Omental fat pad (tissue), 3 donors: ENCODE measurements at regions not wholly inside any gene's neighbourhood (a gene's known extent, or its start where the extent isn't known, plus 50 kb on each side); places are given as distances from the start of the nearest gene placed in this dataset.
"Not testable (repeated sequence)": the region's sequence is repeated elsewhere in the genome, so short reads cannot be mapped to it uniquely, and the experiment has no call there.

Source experiments
- ATAC-seq: fragments of 150-250 bp; one replicate; pipeline ENCODE4 v1.9.1; 2016; ENCODE audit warnings: mild to moderate bottlenecking, moderate library complexity; ENCODE audit not compliant: low FRiP score
- DNase-seq: peaks from one replicate; pipeline ENCODE4 v3.0.0-alpha.2; 2019; ENCODE audit warnings: low spot score
- TF ChIP-seq, protein P1 (sequence below), 3 donors: fragments of 450-650 bp; IDR thresholded peaks; one replicate each; pipeline ENCODE4 v1.5.1; 2016 to 2017; ENCODE audit warnings: antibody characterized with exemption in 3 of 3, mild to moderate bottlenecking in 3 of 3, moderate library complexity in 2 of 3

- ATAC-seq (no peak), DNase-seq (no peak)
Measured at GRCh38 chr10:2772816-2773631, 294.3 kb upstream of the PFKP start.

DNA sequence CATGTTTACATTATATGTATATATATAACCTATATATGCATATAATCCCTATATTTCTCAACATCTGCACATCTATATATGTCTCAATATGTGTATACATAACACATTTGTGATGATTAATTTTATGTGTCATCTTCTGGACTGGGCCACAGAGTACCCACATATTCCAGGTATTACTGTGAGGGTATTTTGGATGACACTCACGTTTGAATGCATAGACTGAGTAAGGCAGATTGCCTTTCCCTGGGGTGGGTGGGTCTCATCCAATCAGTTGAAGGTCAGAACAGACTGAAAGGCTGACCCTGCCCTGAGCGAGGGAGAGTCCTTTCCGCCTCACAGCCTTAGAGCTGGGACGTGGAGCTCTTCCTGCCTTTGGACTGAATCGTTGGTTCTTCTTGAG, 295.2 kb upstream of the PFKP start:
- TF ChIP-seq, protein P1, sequence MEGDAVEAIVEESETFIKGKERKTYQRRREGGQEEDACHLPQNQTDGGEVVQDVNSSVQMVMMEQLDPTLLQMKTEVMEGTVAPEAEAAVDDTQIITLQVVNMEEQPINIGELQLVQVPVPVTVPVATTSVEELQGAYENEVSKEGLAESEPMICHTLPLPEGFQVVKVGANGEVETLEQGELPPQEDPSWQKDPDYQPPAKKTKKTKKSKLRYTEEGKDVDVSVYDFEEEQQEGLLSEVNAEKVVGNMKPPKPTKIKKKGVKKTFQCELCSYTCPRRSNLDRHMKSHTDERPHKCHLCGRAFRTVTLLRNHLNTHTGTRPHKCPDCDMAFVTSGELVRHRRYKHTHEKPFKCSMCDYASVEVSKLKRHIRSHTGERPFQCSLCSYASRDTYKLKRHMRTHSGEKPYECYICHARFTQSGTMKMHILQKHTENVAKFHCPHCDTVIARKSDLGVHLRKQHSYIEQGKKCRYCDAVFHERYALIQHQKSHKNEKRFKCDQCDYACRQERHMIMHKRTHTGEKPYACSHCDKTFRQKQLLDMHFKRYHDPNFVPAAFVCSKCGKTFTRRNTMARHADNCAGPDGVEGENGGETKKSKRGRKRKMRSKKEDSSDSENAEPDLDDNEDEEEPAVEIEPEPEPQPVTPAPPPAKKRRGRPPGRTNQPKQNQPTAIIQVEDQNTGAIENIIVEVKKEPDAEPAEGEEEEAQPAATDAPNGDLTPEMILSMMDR (IDR thresholded peaks at IDR 0.05): no peak
- ATAC-seq (no peak), DNase-seq (no peak)

More at GRCh38 chr10:2772816-2773631, 294.3 kb upstream of the PFKP start:
- TF ChIP-seq, protein P1 (IDR thresholded peaks at IDR 0.05): no peak

GRCh38 chr10:2767293-2767692, 300.1 kb upstream of the PFKP start:
- not testable (repeated sequence) for DNase-seq, ATAC-seq

GRCh38 chr10:2761971-2762370, 305.4 kb upstream of the PFKP start:
- ATAC-seq: no peak
- TF ChIP-seq, protein P1 (IDR thresholded peaks at IDR 0.05): no peak
- no peak for DNase-seq

- peak; percentile 90 for ATAC-seq
- no peak for DNase-seq
- TF ChIP-seq, protein P1 (IDR thresholded peaks at IDR 0.05): no peak
Measured at GRCh38 chr10:2761311-2761710, 306.0 kb upstream of the PFKP start.

GRCh38 chr10:2760736-2761135, 306.6 kb upstream of the PFKP start:
- DNase-seq (no peak), ATAC-seq (no peak)
- TF ChIP-seq, protein P1 (IDR thresholded peaks at IDR 0.05): no peak

- no peak for DNase-seq
- ATAC-seq: no peak
- TF ChIP-seq, protein P1 (IDR thresholded peaks at IDR 0.05): no peak
Measured at GRCh38 chr10:2759233-2759632, 308.1 kb upstream of the PFKP start.
